CD4-positive, CD25-positive, alpha-beta regulatory T cell (primary cell): ENCODE measurements at regions not wholly inside any gene's neighbourhood (a gene's known extent, or its start where the extent isn't known, plus 50 kb on each side); places are given as distances from the start of the nearest gene placed in this dataset.

Experiments used
- ATAC-seq, 2 donors: fragments of 150-1000 bp; cut with Tn5 transposase; one replicate each; pipeline ENCODE4 v1.10.0; 2021; ENCODE audit warnings: low read depth in 2 of 2, moderate number of reproducible peaks in 2 of 2, moderate library complexity in 1 of 2
- DNase-seq, 3 donors: peaks; one replicate each; pipeline versions ENCODE4 v3.0.0 to v3.0.0-alpha.2; 2012 to 2022; ENCODE audit warnings: mixed read lengths in 1 of 3
- H3K27ac ChIP-seq: one replicate; pipeline ENCODE4 v1.7.0; 2013; ENCODE audit warnings: mild to moderate bottlenecking, low read length; ENCODE audit not compliant: insufficient read depth, poor library complexity, severe bottlenecking
- H3K27me3 ChIP-seq: one replicate; pipeline ENCODE4 v1.7.0; 2013; ENCODE audit warnings: low read length; ENCODE audit not compliant: control insufficient read depth, insufficient read depth
- H3K36me3 ChIP-seq: one replicate; pipeline ENCODE4 v1.7.0; 2013; ENCODE audit warnings: mild to moderate bottlenecking, low read length, moderate library complexity; ENCODE audit not compliant: control insufficient read depth, insufficient read depth
- H3K4me1 ChIP-seq: 2 replicates; pipeline ENCODE4 v1.7.0; 2013; ENCODE audit warnings: mild to moderate bottlenecking, low read length; ENCODE audit not compliant: insufficient read depth, control insufficient read depth, poor library complexity, severe bottlenecking
- H3K4me3 ChIP-seq: one replicate; pipeline ENCODE4 v1.7.0; 2013; ENCODE audit warnings: low read depth, mild to moderate bottlenecking, low read length, moderate library complexity
- H3K9me3 ChIP-seq, 2 experiments: 1 replicate in 1 of 2; 2 replicates in 1 of 2; pipeline ENCODE4 v1.7.0; 2013; ENCODE audit warnings: low read length in 2 of 2, mild to moderate bottlenecking in 1 of 2, moderate library complexity in 1 of 2; ENCODE audit not compliant: control insufficient read depth in 2 of 2
- H3K27ac Mint-ChIP-seq, 3 donors: one replicate each; pipeline ENCODE4 v1.8.0; 2020 to 2022; ENCODE audit warnings: mild to moderate bottlenecking in 3 of 3, mixed read lengths in 3 of 3, moderate library complexity in 2 of 3
- H3K27me3 Mint-ChIP-seq: one replicate; pipeline ENCODE4 v1.8.0; 2022; ENCODE audit warnings: mild to moderate bottlenecking, mixed read lengths
- H3K36me3 Mint-ChIP-seq: one replicate; pipeline ENCODE4 v1.8.0; 2020; ENCODE audit warnings: mixed read lengths
- H3K4me1 Mint-ChIP-seq, 4 donors: one replicate each; pipeline ENCODE4 v1.8.0; 2020 to 2022; ENCODE audit warnings: mixed read lengths in 4 of 4, mild to moderate bottlenecking in 1 of 4
- H3K4me3 Mint-ChIP-seq, 4 donors: one replicate each; pipeline ENCODE4 v1.8.0; 2020 to 2022; ENCODE audit warnings: mild to moderate bottlenecking in 4 of 4, mixed read lengths in 4 of 4, moderate library complexity in 3 of 4
- H3K9me3 Mint-ChIP-seq, 7 donors: one replicate each; pipeline ENCODE4 v1.8.0; 2020 to 2022; ENCODE audit warnings: mixed read lengths in 7 of 7, mild to moderate bottlenecking in 3 of 7, moderate library complexity in 2 of 7

DNA sequence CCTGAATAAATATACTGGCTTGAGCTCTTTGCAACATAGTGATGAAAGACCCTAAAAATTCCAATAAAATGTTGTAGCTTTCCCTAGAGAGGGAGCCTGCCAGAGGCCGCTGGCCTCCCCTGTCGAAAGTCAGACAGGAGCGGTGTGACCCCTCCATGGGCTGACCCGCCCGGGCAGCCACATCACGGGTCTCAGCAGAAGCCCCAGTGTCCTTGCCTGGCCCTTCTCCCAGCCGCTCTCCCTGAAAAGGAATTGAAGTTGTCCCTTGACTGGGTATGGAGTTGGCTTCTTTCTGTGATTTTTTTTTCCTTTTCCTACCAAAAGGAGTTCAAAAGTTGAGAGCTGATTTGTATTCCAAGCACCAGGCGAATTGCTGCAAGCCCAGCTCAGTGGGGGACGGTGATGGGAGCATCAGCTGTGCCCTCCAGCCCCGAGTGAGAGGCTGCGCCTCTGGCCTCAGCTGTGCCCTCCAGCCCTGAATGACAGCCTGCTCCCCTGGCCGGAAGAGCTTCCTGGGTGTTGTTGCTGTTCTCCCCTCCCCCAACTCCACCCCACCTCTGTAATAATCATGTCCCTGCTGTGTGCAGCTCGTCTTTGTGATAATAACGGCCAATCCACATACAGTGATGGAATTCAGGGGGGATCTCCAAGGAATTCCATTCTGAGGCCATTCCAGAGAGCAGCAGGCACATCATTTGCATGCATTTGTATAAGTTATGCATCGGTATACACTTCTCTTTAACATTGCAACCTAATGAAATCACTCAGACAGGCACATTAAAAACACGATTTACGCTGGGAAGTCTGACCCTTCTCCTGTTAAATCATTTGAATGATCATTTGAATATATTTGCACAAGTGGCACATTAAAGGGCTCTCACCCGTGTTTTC, 501.0 kb downstream of the EIPR1 start:
- DNase-seq (no peak), ATAC-seq (no peak)
- Mint-ChIP-seq H3K27ac (no peak overlapping the region), H3K4me1 (no peaks in the 10 kb centered on the region), H3K4me3 (no peak overlapping the region), H3K27me3 (no peaks in the 10 kb centered on the region), H3K36me3 (no peaks in the 10 kb centered on the region), H3K9me3 (peaks cover 0 to 3% (median 0%) of the 10 kb centered on the region in 7 donors)
- H3K9me3 ChIP-seq: no peaks in the 10 kb centered on the region
- H3K36me3 ChIP-seq: no peaks in the 10 kb centered on the region
- no peak overlapping the region for H3K27ac ChIP-seq
- no peaks in the 10 kb centered on the region for H3K27me3 ChIP-seq
- H3K4me1 ChIP-seq: no peaks in the 10 kb centered on the region
- H3K4me3 ChIP-seq: no peak overlapping the region

DNA sequence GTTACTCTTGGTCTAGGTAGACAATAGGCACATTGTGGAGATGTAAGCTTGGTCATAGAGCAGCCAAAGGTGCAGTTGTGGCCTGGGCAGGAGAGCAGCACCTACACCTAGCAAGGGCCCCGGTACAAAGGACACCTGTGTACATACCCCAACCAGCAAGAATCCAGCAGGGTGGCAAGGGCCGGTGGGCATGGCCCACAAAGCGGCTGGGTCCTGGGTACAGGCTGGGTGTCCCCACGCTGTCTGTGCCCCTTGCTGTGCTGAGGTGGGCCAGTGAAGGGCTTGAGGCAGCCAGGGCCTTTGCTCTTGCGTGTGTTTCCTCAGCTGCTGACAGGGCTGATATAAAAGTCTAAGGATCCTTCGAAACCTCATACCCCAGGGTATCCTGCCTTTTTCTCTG, 501.8 kb downstream of the EIPR1 start:
- no peak for ATAC-seq
- no peaks in the 10 kb centered on the region for H3K36me3 Mint-ChIP-seq
- Histone ChIP-seq H3K9me3 (no peaks in the 10 kb centered on the region), H3K4me3 (no peak overlapping the region), H3K4me1 (no peaks in the 10 kb centered on the region), H3K27ac (no peak overlapping the region), H3K27me3 (no peaks in the 10 kb centered on the region), H3K36me3 (no peaks in the 10 kb centered on the region)
- no peaks in the 10 kb centered on the region for H3K27me3 Mint-ChIP-seq
- H3K27ac Mint-ChIP-seq: no peak overlapping the region
- no peaks in the 10 kb centered on the region for H3K4me1 Mint-ChIP-seq
- peaks cover 0 to 3% (median 0%) of the 10 kb centered on the region in 7 donors for H3K9me3 Mint-ChIP-seq
- H3K4me3 Mint-ChIP-seq: no peak overlapping the region
- DNase-seq: no peak

DNA sequence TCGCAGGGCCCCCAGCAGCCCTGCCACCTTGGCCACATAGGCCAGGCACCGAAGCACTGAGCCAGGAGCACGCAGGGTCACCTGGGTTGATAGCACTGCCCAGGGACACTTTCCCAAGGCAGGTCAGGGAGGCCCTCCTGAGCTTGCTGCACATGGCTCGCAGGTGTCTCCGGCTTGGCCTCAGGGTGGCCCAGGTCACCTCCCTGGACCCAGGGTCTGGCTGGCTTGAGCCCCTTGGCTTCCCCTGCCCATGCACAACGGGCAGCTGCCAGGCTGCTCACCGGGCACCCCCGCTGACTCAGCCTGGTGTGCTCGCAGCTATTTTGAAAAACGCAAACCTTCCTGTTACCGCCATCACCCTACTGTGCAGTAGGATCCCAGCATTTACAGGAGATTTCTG, 502.3 kb downstream of the EIPR1 start:
- H3K27ac Mint-ChIP-seq: no peak overlapping the region
- H3K36me3 Mint-ChIP-seq: no peaks in the 10 kb centered on the region
- DNase-seq: no peak
- ATAC-seq: no peak
- H3K27ac ChIP-seq: no peak overlapping the region
- H3K36me3 ChIP-seq: no peaks in the 10 kb centered on the region
- no peak overlapping the region for H3K4me3 ChIP-seq
- H3K27me3 Mint-ChIP-seq: no peaks in the 10 kb centered on the region
- H3K4me3 Mint-ChIP-seq: no peak overlapping the region
- H3K27me3 ChIP-seq: no peaks in the 10 kb centered on the region
- no peaks in the 10 kb centered on the region for H3K9me3 ChIP-seq
- H3K4me1 ChIP-seq: no peaks in the 10 kb centered on the region
- H3K4me1 Mint-ChIP-seq: no peaks in the 10 kb centered on the region
- H3K9me3 Mint-ChIP-seq: no peaks in the 10 kb centered on the region

DNA sequence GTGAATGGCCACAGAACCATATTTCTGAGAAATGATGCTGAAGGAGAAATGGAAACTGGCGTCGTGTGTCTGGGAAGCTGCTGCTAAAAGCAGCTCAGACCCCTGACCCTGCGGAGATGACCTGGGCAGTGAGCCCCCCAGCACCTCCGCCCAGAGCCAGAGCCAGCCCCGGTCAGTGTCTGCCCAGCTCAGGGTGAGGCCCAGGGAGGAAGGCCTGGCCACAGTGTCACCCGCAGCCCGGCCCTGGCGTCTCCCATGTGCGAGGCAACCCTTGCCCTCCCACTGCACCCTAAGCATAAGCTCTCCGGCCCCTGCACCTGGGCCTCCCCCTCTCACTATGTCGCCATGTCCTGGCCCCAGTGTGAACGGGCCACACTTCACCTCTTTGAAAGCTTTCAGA, 502.8 kb downstream of the EIPR1 start:
- Histone ChIP-seq H3K4me3 (no peak overlapping the region), H3K27ac (no peak overlapping the region), H3K4me1 (no peaks in the 10 kb centered on the region), H3K27me3 (no peaks in the 10 kb centered on the region), H3K36me3 (no peaks in the 10 kb centered on the region), H3K9me3 (no peaks in the 10 kb centered on the region)
- Mint-ChIP-seq H3K4me1 (no peaks in the 10 kb centered on the region), H3K4me3 (no peak overlapping the region), H3K27me3 (no peaks in the 10 kb centered on the region), H3K9me3 (no peaks in the 10 kb centered on the region), H3K27ac (no peak overlapping the region), H3K36me3 (no peaks in the 10 kb centered on the region)
- no peak for ATAC-seq
- no peak for DNase-seq

DNA sequence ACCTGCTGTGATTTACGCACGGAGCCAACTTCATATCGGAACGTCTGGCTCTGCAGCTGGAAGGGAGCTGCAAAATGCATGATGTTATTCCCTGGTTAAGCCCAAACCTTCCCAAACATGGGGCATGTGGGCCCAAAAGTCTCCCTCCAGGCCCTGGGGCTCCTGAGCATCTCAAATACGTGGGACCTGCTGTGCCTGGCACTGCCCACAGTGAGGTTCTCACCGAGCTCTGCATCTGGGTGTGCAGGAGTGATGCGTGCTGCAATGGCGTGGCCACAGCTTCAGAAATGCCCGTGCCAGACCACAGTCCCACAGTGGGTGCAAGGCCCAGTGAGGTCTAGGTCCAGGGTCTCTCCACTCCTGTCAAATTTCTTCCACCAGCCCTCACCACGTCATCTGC, 503.3 kb downstream of the EIPR1 start:
- no peaks in the 10 kb centered on the region for H3K36me3 Mint-ChIP-seq
- no peak overlapping the region for H3K27ac ChIP-seq
- H3K4me1 ChIP-seq: no peaks in the 10 kb centered on the region
- no peak overlapping the region for H3K4me3 ChIP-seq
- H3K27ac Mint-ChIP-seq: no peak overlapping the region
- H3K9me3 Mint-ChIP-seq: no peaks in the 10 kb centered on the region
- no peak overlapping the region for H3K4me3 Mint-ChIP-seq
- H3K27me3 Mint-ChIP-seq: no peaks in the 10 kb centered on the region
- DNase-seq: no peak
- no peaks in the 10 kb centered on the region for H3K36me3 ChIP-seq
- no peaks in the 10 kb centered on the region for H3K9me3 ChIP-seq
- no peaks in the 10 kb centered on the region for H3K27me3 ChIP-seq
- ATAC-seq: no peak
- no peaks in the 10 kb centered on the region for H3K4me1 Mint-ChIP-seq

DNA sequence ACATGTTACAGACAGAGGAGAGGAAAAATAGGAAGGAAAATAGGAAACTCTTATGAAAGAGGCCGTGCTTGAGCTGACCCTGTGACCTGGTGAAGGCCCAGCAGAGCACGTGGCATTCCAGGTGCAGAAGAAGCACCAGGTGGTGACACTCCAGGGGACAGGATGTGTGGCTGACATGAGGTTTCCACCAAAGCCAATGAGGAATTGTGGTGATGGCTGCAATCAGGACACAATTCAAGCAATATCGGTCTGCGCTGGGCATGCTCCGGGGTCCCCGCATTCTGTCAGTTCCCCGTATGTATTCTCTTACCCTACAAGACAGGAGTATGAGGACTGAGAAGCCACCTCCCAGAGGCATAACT, 504.2 kb downstream of the EIPR1 start:
- H3K4me3 ChIP-seq: no peak overlapping the region
- no peaks in the 10 kb centered on the region for H3K4me1 ChIP-seq
- no peak for DNase-seq
- no peaks in the 10 kb centered on the region for H3K36me3 ChIP-seq
- Mint-ChIP-seq H3K9me3 (no peaks in the 10 kb centered on the region), H3K27me3 (no peaks in the 10 kb centered on the region), H3K4me3 (no peak overlapping the region), H3K36me3 (no peaks in the 10 kb centered on the region), H3K27ac (no peak overlapping the region), H3K4me1 (no peaks in the 10 kb centered on the region)
- H3K9me3 ChIP-seq: no peaks in the 10 kb centered on the region
- no peaks in the 10 kb centered on the region for H3K27me3 ChIP-seq
- no peak overlapping the region for H3K27ac ChIP-seq
- ATAC-seq: no peak

DNA sequence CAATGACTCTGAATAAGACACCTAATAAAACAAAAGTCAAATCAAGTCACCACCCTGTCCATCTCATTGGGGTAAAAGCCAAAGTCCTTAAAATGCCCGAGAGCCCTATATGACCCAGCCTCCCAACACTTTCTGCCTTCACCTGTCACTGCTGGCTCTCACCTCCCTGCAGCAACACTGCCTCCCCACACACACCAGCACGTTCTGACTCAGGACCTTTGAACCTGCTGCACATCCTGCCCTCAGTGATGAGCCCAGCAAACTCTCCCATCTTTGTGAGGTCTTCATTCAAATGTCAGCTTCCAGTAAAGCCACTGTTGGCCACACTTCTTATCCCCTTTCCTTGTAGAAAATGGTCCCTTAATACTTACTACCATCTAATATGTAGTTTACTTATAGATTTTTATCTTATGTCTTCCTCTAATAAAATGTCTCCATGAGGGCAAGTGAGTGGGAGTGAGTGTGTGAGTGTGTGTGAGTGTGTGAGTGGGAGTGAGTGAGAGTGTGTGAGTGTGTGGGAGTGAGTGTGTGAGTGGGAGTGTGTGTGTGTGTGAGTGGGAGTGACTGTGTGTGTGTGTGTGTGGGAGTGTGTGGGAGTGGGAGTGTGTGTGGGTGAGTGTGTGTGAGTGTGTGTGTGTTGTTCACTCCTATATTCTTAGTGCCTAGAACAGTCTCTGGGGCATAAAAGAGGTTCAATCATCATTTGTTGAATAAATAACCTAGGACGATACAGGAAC, 504.7 kb downstream of the EIPR1 start:
- ATAC-seq: no peak
- no peaks in the 10 kb centered on the region for H3K27me3 ChIP-seq
- Mint-ChIP-seq H3K27ac (no peak overlapping the region), H3K4me1 (no peaks in the 10 kb centered on the region), H3K4me3 (no peak overlapping the region), H3K27me3 (no peaks in the 10 kb centered on the region), H3K36me3 (no peaks in the 10 kb centered on the region), H3K9me3 (no peaks in the 10 kb centered on the region)
- H3K4me3 ChIP-seq: no peak overlapping the region
- no peak for DNase-seq
- no peaks in the 10 kb centered on the region for H3K36me3 ChIP-seq
- H3K4me1 ChIP-seq: no peaks in the 10 kb centered on the region
- H3K9me3 ChIP-seq: no peaks in the 10 kb centered on the region
- H3K27ac ChIP-seq: no peak overlapping the region

DNA sequence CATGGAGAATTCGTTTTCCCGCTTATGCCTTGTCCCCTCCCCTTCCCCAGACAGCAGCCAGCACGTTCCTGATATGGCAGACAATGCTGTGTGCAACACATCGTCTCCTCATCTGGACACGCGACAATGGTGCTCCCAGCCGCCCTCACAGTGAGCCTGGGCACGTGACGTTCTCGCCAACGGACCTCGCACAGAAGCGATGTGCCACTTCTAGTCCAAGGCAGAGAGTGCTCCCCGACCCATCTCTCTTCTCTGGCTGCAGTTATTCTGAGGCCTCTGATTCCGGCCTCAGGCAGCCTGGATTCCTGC, 505.4 kb downstream of the EIPR1 start:
- Histone ChIP-seq H3K27ac (no peak overlapping the region), H3K36me3 (no peaks in the 10 kb centered on the region), H3K9me3 (no peaks in the 10 kb centered on the region), H3K4me3 (no peak overlapping the region), H3K4me1 (no peaks in the 10 kb centered on the region), H3K27me3 (no peaks in the 10 kb centered on the region)
- no peak for ATAC-seq
- Mint-ChIP-seq H3K4me1 (no peaks in the 10 kb centered on the region), H3K36me3 (no peaks in the 10 kb centered on the region), H3K27me3 (no peaks in the 10 kb centered on the region), H3K27ac (no peak overlapping the region), H3K9me3 (no peaks in the 10 kb centered on the region), H3K4me3 (no peak overlapping the region)
- DNase-seq: no peak
